Esophagus squamous epithelium (tissue), 4 donors: ENCODE measurements at regions not wholly inside any gene's neighbourhood (a gene's known extent, or its start where the extent isn't known, plus 50 kb on each side); places are given as distances from the start of the nearest gene placed in this dataset.

Source experiments
- CTCF ChIP-seq, 6 experiments: fragments of 450-650 bp in 4 of 6; fragments of 200-600 bp in 2 of 6; sonication (generic) in 2 of 6; IDR thresholded peaks; one replicate each; pipeline ENCODE4 v1.5.1; 2016 to 2019; ENCODE audit warnings: antibody characterized with exemption in 6 of 6, mild to moderate bottlenecking in 4 of 6, moderate library complexity in 4 of 6
- POLR2A ChIP-seq, 4 donors: fragments of 450-650 bp; IDR thresholded peaks; one replicate each; pipeline ENCODE4 v1.6.1; 2017; ENCODE audit warnings: antibody characterized with exemption in 4 of 4, mild to moderate bottlenecking in 4 of 4, moderate library complexity in 3 of 4

GRCh38 chr2:13481201-13481600 lies 764.5 kb downstream of the TRIB2 start:
- no peak for TF ChIP-seq CTCF (IDR thresholded peaks at IDR 0.05)
- TF ChIP-seq POLR2A (IDR thresholded peaks at IDR 0.05) = no peak
